GM21576 (cell line): ENCODE measurements at regions not wholly inside any gene's neighbourhood (a gene's known extent, or its start where the extent isn't known, plus 50 kb on each side); places are given as distances from the start of the nearest gene placed in this dataset.
A peak's percentile ranks its signal among the peaks of the same experiment; 100 is the strongest.
"Not testable (repeated sequence)": the region's sequence is repeated elsewhere in the genome, so short reads cannot be mapped to it uniquely, and the experiment has no call there.

Experiments
- ATAC-seq: cut with Tn5 transposase; IDR thresholded peaks from one replicate; pipeline ENCODE4 v1.9.1; 2021; ENCODE audit warnings: mild to moderate bottlenecking, moderate library complexity; ENCODE audit not compliant: unreplicated experiment

GRCh38 chr4:31169846-31170245, 449.7 kb downstream of the PCDH7 start:
- ATAC-seq, result no peak

- ATAC-seq, result no peak
These were observed 451.2 kb downstream of the PCDH7 start for GRCh38 chr4:31171362-31171761.

DNA sequence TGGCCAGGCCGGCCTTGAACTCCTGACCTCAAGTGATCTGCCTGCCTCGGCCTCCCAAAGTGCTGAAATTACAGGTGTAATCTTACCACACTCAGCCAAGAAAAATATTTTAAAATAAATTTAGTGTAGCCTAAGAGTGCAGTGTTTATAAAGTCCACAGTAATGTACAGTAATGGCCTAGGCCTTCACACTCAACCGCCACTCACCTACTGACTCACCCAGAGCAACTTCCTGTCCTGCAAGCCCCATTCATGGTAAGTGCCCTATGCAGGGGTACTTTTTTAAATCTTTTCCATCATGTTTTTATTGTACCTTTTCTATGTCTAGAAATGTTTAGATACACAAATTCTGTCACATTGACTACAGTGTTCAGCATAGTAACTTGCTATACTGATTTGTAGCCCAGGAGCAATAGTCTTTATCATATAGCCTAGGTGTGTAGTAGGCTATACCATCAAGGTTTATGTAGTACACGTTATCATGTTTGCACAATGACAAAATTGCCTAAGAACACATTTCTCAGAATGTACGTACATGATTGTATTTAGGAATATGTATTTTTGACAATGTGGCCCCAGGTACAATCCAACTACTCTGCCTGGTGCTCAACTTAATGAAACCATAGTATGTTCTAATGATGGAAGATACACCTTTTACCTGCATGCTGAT, 455.2 kb downstream of the PCDH7 start:
- ATAC-seq, result no peak

DNA sequence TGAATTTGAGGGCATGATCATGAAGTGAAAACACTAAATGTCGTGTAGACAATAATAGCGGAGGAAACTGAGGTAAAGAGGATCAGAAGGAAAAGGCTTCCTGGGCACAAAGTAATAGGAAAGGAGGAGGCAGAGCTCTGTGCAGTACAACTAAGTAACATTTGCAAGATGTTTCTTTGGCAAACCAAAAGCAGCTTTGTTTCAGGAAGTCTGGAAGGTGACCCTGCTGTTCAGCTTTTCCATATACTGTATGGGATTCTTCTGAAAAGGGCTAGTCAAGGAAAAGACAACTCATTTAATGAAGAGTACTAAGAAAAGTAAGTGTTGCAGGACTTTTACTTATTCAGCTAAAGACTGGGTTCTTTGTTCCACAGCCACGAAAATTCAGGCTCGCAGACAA, 463.1 kb downstream of the PCDH7 start:
- ATAC-seq, result no peak

GRCh38 chr4:31185014-31185585, 464.9 kb downstream of the PCDH7 start:
- ATAC-seq, result no peak

GRCh38 chr4:31187979-31188378, 467.8 kb downstream of the PCDH7 start:
- ATAC-seq, result no peak

GRCh38 chr4:31189938-31190337, 469.8 kb downstream of the PCDH7 start:
- no peak for ATAC-seq

DNA sequence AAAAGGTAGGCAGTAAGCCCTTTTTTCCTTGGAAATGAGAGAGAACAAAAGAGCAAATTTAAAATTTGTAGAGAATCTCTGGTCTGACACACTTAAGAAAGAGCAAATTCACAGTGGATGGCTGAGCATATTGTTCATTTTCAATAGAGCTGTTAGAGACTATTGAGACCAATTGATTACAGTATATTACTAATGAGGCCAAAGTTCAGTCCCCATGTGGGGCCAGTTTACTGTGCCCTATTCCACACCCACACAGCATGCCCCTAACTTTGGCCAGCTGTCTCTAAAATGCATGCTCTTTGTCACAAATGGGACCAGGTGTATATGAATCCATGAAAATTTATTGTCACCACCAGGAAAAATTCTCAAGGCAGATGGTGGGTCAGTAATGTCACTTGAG, 470.5 kb downstream of the PCDH7 start:
- ATAC-seq, result no peak

DNA sequence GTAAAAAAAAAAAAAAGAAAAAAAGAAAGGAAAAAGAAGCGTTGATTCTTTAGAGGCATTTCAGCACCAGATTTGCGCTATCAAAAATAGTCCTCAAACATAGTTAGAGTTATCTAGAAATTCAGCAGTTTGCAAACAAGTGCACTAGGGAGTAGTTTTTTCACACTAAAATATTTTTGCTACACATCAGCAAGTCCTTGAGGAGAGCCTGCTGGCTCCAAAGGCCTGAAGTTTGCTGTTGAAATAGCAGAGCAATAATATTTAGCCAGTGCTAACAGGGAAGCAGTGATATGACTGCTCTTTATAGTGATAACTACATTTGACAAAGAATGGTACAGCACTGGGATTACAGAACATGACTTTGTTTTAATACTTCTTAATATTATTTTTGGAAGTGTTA, 472.2 kb downstream of the PCDH7 start:
- no peak for ATAC-seq

- ATAC-seq, result no peak
These were observed 473.4 kb downstream of the PCDH7 start for GRCh38 chr4:31193521-31193920.

DNA sequence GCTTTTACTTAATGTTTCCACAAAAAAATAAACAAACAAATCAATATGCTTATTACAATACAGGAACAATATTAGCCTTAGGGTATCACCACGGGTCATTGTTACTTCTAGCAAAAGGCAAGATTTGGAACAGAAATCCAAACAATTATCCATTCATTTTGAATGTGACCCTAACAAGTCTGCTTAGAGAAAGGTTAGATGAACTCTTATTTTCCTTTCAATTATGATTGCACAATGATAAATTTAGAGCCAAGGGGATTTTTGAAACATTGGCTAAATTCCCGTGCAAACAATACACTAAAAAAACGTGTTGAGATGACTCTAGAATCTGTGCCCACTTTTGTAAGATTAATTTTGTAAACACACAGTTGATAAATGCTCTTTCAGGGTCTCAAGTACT, 474.7 kb downstream of the PCDH7 start:
- ATAC-seq, result no peak

DNA sequence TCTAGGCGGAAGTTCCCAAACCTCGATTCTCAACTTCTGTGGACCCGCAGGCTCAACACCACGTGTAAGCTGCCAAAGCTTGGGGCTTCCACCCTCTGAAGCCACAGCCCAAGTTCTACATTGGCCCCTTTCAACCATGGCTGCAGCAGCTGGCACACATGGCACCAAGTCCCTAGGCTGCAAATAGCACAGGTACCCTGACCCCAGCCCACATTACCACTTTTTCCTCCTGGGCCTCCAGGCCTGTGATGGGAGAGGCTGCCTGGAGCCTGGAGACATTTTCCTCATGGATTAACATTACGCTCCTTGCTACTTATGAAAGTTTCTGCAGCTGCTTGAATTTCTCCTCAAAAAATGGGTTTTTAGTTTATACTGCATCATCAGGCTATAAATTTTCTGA, 479.5 kb downstream of the PCDH7 start:
- ATAC-seq, result no peak

DNA sequence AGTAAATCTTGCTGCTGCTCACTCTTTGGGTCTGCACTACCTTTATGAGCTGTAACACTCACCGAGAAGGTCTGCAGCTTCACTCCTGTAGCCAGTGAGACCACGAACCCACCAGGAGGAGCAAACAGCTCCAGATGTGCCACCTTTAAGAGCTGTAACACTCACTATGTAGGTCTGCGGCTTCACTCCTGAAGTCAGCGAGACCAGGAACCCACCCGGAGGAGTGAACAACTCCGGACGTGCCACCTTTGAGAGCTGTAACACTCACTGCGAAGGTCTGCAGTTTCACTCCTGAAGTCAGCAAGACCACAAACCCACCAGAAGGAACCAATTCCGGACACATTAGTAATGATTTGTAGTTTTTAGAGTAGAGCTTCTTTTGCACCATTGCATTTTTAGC, 481.9 kb downstream of the PCDH7 start:
- not testable (repeated sequence) for ATAC-seq

- no peak for ATAC-seq
These were observed 484.7 kb downstream of the PCDH7 start for GRCh38 chr4:31204874-31205273.

DNA sequence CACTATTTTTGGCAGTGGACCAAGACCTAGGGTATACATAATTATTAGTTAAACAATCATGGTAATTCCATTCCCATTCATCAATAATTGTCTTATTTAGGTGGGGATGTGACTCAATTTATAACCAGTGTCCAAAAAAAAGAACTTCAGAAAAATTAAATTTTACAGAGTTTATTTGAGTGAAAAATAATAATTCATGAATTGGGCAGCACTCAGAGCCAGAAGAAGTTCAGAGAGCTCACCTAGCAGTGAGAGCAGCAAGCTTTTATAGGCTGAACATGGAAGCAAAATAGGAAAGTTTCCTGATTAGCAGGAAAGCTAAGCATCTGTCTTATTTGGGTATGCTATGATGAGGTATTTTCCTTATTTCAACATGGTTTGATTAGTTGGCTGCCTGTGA, 500.8 kb downstream of the PCDH7 start:
- no peak for ATAC-seq

DNA sequence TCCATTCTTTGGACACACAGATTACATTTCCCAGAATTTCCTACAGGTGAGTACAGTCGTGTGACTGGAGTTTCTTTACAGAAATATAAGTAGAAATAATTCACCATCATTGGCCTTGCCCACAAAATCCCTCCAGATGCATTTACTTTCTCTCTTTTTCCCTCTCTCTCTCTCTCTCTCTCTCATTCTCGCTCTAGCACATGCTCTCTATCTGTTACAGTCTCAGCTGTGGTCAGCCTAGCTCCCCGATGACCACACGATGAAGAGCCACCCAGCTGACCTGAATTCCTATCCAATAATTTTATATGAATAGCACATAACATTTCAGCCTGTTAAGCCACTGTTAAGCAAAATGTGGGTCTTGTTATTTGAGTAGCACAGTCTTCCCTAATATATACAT, 507.9 kb downstream of the PCDH7 start:
- ATAC-seq, result no peak

DNA sequence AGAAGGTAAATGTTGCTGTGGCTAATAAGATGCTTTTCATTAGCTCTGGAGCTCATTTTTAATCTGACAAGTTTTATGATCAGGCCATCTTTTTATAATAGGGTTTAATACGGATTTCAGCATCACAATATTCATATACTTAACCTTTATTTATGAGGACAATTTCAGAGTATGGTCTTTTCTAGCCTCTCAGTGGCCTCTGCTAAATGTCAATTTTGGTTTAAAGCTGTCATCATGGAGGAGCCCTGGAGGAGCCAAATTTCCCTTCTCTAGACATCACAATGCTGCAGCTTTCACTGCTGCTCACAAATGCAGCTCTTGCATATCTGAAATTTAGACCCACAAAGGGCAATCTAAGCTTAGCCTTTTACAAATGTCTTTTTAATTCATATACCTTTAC, 510.4 kb downstream of the PCDH7 start:
- no peak for ATAC-seq

DNA sequence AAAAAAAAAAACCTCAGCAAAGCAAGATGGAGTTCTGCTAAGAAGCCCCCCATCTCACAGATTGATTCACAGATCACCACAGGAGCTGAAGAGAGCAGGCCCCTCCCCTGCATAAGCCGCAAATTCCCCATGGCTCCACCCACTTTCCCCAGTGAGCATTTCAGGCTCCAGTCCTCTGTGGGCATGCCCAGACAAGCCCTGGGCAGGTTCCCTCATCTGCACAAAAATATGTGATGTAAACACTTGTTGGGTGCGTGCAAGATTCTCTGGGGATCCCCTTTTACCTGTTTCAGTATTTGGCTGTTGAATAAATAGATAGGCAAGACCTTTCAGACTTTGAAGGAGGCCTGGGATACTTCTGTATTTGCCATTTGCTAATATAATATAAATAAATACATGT, 514.3 kb downstream of the PCDH7 start:
- ATAC-seq, result peak; percentile 62

DNA sequence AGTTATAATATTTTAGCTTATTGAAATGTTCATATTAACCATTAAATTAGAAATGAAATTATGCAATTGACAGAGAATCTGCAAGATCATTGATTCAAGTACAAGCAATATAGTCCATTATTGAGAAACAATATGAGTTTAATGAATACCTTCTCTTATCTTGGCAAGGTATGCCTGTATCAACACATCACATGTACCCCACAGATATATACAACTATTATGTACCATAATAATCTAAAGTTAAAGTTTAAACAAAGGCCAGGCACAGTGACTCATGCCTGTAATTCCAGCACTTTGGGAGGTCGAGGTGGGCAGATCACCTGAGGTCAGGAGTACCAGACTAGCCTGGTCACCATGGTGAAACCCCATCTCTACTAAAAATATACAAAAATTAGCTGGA, 514.7 kb downstream of the PCDH7 start:
- no peak for ATAC-seq

GRCh38 chr4:31236020-31236638, 516.0 kb downstream of the PCDH7 start:
- ATAC-seq, result no peak

GRCh38 chr4:31236639-31237173, 516.5 kb downstream of the PCDH7 start:
- no peak for ATAC-seq

GRCh38 chr4:31237233-31237632, 517.1 kb downstream of the PCDH7 start:
- no peak for ATAC-seq
